GM23338 (cell line): ENCODE measurements at regions not wholly inside any gene's neighbourhood (a gene's known extent, or its start where the extent isn't known, plus 50 kb on each side); places are given as distances from the start of the nearest gene placed in this dataset.

Experiments used
- ATAC-seq: fragments of 200-7000 bp; cut with Tn5 transposase; 3 replicates; pipeline ENCODE4 v1.9.1; 2020
- DNase-seq: peaks from one replicate; pipeline ENCODE4 v3.0.0-alpha.2; 2015; ENCODE audit warnings: low spot score
- H2AFZ ChIP-seq: fragments of 200-600 bp; sonication (generic); 2 replicates; pipeline ENCODE4 v1.8.0; 2016; ENCODE audit warnings: antibody characterized with exemption, mild to moderate bottlenecking, moderate library complexity
- H3F3A ChIP-seq: fragments of 200-600 bp; sonication (generic); replicated peaks from 2 replicates; pipeline ENCODE4 v1.8.0; 2017; ENCODE audit warnings: antibody characterized with exemption, mixed run types, low read depth
- H3K27ac ChIP-seq: fragments of 200-600 bp; sonication (generic); 2 replicates; pipeline ENCODE4 v1.6.1; 2016; ENCODE audit warnings: low read depth
- H3K27me3 ChIP-seq: fragments of 200-600 bp; sonication (generic); 2 replicates; pipeline ENCODE4 v1.8.0; 2016; ENCODE audit warnings: mild to moderate bottlenecking, mixed run types, moderate library complexity; ENCODE audit not compliant: insufficient read depth
- H3K36me3 ChIP-seq: fragments of 200-600 bp; sonication (generic); 2 replicates; pipeline ENCODE4 v1.8.0; 2016; ENCODE audit warnings: mild to moderate bottlenecking; ENCODE audit not compliant: insufficient read depth
- H3K4me1 ChIP-seq: fragments of 200-600 bp; sonication (generic); 2 replicates; pipeline ENCODE4 v1.8.0; 2016; ENCODE audit warnings: mild to moderate bottlenecking, moderate library complexity; ENCODE audit not compliant: insufficient read depth
- H3K4me2 ChIP-seq: fragments of 200-600 bp; sonication (generic); 2 replicates; pipeline ENCODE4 v1.7.1; 2017; ENCODE audit warnings: mixed run types
- H3K4me3 ChIP-seq: fragments of 200-600 bp; sonication (generic); 2 replicates; pipeline ENCODE4 v1.6.1; 2016; ENCODE audit warnings: mixed run types
- H3K79me2 ChIP-seq: fragments of 200-600 bp; sonication (generic); replicated peaks from 2 replicates; pipeline ENCODE4 v1.8.0; 2017; ENCODE audit warnings: mild to moderate bottlenecking; ENCODE audit not compliant: insufficient read depth
- H3K9me2 ChIP-seq: fragments of 200-600 bp; sonication (generic); 2 replicates; pipeline ENCODE4 v1.8.0; 2017; ENCODE audit not compliant: insufficient read depth
- H4K20me1 ChIP-seq: fragments of 200-600 bp; sonication (generic); replicated peaks from 2 replicates; pipeline ENCODE4 v1.8.0; 2017; ENCODE audit warnings: mild to moderate bottlenecking; ENCODE audit not compliant: insufficient read depth
- H3K27ac Mint-ChIP-seq: 2 replicates; pipeline ENCODE4 v1.8.0; 2020; ENCODE audit warnings: inconsistent platforms, mild to moderate bottlenecking, moderate library complexity, mixed read lengths
- H3K27me3 Mint-ChIP-seq: 3 replicates; pipeline ENCODE4 v1.8.0; 2022; ENCODE audit warnings: low read depth, mild to moderate bottlenecking, moderate library complexity, mixed read lengths, inconsistent platforms; ENCODE audit not compliant: insufficient read depth, poor library complexity
- H3K36me3 Mint-ChIP-seq: 3 replicates; pipeline ENCODE4 v1.8.0; 2021; ENCODE audit warnings: low read depth, mild to moderate bottlenecking, inconsistent platforms, moderate library complexity, mixed read lengths
- H3K4me1 Mint-ChIP-seq: 3 replicates; pipeline ENCODE4 v1.8.0; 2020; ENCODE audit warnings: mild to moderate bottlenecking, inconsistent platforms, mixed read lengths
- H3K4me3 Mint-ChIP-seq: 3 replicates; pipeline ENCODE4 v1.8.0; 2021; ENCODE audit warnings: moderate library complexity, mild to moderate bottlenecking, inconsistent platforms, mixed read lengths
- H3K9me3 Mint-ChIP-seq: 3 replicates; pipeline ENCODE4 v1.8.0; 2020; ENCODE audit warnings: moderate library complexity, mild to moderate bottlenecking, inconsistent platforms, mixed read lengths
- CREB1 ChIP-seq: fragments of 250-450 bp; sonication (Bioruptor Pico); IDR thresholded peaks from 2 replicates; pipeline ENCODE4 v1.5.0; 2020; ENCODE audit warnings: low read depth, mild to moderate bottlenecking, moderate library complexity
- CTCF ChIP-seq, 2 experiments: fragments of 200-600 bp in 1 of 2; sonication (generic) in 1 of 2; conservative IDR thresholded peaks; 2 replicates each; pipeline versions ENCODE4 v1.5.1 to v1.6.1; 2016 to 2017; ENCODE audit warnings: antibody characterized with exemption in 2 of 2, low read depth in 2 of 2, mild to moderate bottlenecking in 2 of 2, moderate library complexity in 1 of 2
- ETS1 ChIP-seq: IDR thresholded peaks from 2 replicates; pipeline ENCODE4 v1.6.1; 2016; ENCODE audit warnings: antibody characterized with exemption
- EZH2 ChIP-seq: fragments of 200-600 bp; sonication (generic); IDR thresholded peaks from one replicate; pipeline ENCODE4 v1.8.0; 2017; ENCODE audit warnings: antibody characterized with exemption, mild to moderate bottlenecking, low read depth; ENCODE audit not compliant: unreplicated experiment
- EZH2phosphoT487 ChIP-seq: fragments of 200-600 bp; sonication (generic); IDR thresholded peaks from one replicate; pipeline ENCODE4 v1.8.1; 2018; ENCODE audit warnings: antibody characterized with exemption; ENCODE audit not compliant: unreplicated experiment
- JUNB ChIP-seq: IDR thresholded peaks from one replicate; pipeline ENCODE4 v1.6.1; 2016; ENCODE audit warnings: antibody characterized with exemption; ENCODE audit not compliant: unreplicated experiment
- NANOG ChIP-seq: IDR thresholded peaks from 2 replicates; pipeline ENCODE4 v1.6.1; 2016; ENCODE audit warnings: antibody characterized with exemption, borderline replicate concordance
- POLR2AphosphoS5 ChIP-seq: IDR thresholded peaks from 2 replicates; pipeline ENCODE4 v1.6.1; 2016; ENCODE audit warnings: antibody characterized with exemption, low read depth
- REST ChIP-seq: IDR thresholded peaks from one replicate; pipeline ENCODE4 v1.6.1; 2018; ENCODE audit warnings: antibody characterized with exemption; ENCODE audit not compliant: unreplicated experiment
- STAT1 ChIP-seq: IDR thresholded peaks from one replicate; pipeline ENCODE4 v1.6.1; 2016; ENCODE audit warnings: antibody characterized with exemption; ENCODE audit not compliant: unreplicated experiment
- ZNF114 ChIP-seq: fragments of 250-450 bp; sonication (Bioruptor Pico); IDR thresholded peaks from 2 replicates; pipeline ENCODE4 v1.5.0; 2020; ENCODE audit warnings: mild to moderate bottlenecking, moderate library complexity
- ZNF331 ChIP-seq: fragments of 250-450 bp; sonication (Bioruptor Pico); IDR thresholded peaks from 2 replicates; pipeline ENCODE4 v1.5.0; 2020; ENCODE audit warnings: low read depth, mild to moderate bottlenecking, moderate library complexity
- ZNF462 ChIP-seq: fragments of 250-450 bp; sonication (Bioruptor Pico); IDR thresholded peaks from 2 replicates; pipeline ENCODE4 v1.5.0; 2020; ENCODE audit warnings: mild to moderate bottlenecking, moderate library complexity

- ATAC-seq: no peak
- no peaks in the 10 kb centered on the region for H4K20me1 ChIP-seq
- H3F3A ChIP-seq: no peaks in the 10 kb centered on the region
- Mint-ChIP-seq H3K27ac (no peak overlapping the region), H3K36me3 (no peaks in the 10 kb centered on the region), H3K27me3 (peaks cover 4% of the 10 kb centered on the region), H3K9me3 (no peaks in the 10 kb centered on the region; the same call in 2 of the 3 replicates), H3K4me3 (no peak overlapping the region), H3K4me1 (0 out of 3 replicates have a peak, but pooled peaks cover under 1% of the 10 kb centered on the region)
- 0 out of 2 replicates have a peak, but pooled peaks cover 3% of the 10 kb centered on the region for H3K9me2 ChIP-seq
- H3K36me3 ChIP-seq: no peaks in the 10 kb centered on the region
- no peaks in the 10 kb centered on the region for H3K79me2 ChIP-seq
- no peak for DNase-seq
- no peak overlapping the region for H2AFZ ChIP-seq
- H3K27ac ChIP-seq: no peak overlapping the region
- H3K4me2 ChIP-seq: no peak overlapping the region
- no peak overlapping the region for H3K4me3 ChIP-seq
- no peaks in the 10 kb centered on the region for H3K27me3 ChIP-seq
- no peaks in the 10 kb centered on the region for H3K4me1 ChIP-seq
- TF ChIP-seq NANOG (no peak), JUNB (no peak), EZH2phosphoT487 (no peak), ETS1 (no peak), POLR2AphosphoS5 (no peak), CTCF (conservative IDR thresholded peaks at IDR 0.05; ENCODE audit: low read depth in 2 of 2) (no peak), REST (no peak), ZNF114 (no peak), CREB1 (CRISPR knock-in tag) (no peak), STAT1 (no peak), EZH2 (no peak), ZNF462 (CRISPR knock-in tag) (no peak), ZNF331 (CRISPR knock-in tag) (no peak)
These were observed 156.0 kb upstream of the TWIST2 start for GRCh38 chr2:238691596-238692491.
